Glomerular visceral epithelial cell (primary cell): ENCODE measurements at regions not wholly inside any gene's neighbourhood (a gene's known extent, or its start where the extent isn't known, plus 50 kb on each side); places are given as distances from the start of the nearest gene placed in this dataset.

Experiments used
- DNase-seq: peaks from one replicate; pipeline ENCODE4 v3.0.0-alpha.2; 2016; ENCODE audit errors: extremely low spot score

- no peak for DNase-seq
Measured at GRCh38 chr2:19300961-19301360, 57.5 kb downstream of the OSR1 start.

GRCh38 chr2:19299522-19299921, 58.9 kb downstream of the OSR1 start:
- DNase-seq: no peak

DNA sequence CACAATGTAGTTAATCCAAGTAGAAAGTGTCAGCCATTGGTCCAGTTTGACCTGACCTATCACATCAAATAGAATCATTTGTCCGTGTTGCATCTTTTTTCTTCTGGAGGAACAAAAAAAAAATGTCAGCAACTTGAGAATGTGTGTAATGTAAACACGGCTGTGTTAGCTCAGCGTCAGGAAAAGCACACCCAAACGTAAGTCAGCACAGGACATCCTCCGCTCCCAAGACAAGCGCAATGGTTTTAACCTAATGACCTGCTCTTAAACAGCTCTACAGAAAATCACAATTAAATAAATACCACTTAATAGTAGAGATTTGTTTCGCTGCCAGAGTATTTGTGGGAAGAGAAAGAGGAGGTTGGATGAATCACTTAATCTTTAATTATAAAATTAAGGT, 59.4 kb downstream of the OSR1 start:
- no peak for DNase-seq

- DNase-seq: no peak
Measured at GRCh38 chr2:19297716-19298115, 60.7 kb downstream of the OSR1 start.

GRCh38 chr2:19295998-19296502, 62.4 kb downstream of the OSR1 start:
- no peak for DNase-seq

DNA sequence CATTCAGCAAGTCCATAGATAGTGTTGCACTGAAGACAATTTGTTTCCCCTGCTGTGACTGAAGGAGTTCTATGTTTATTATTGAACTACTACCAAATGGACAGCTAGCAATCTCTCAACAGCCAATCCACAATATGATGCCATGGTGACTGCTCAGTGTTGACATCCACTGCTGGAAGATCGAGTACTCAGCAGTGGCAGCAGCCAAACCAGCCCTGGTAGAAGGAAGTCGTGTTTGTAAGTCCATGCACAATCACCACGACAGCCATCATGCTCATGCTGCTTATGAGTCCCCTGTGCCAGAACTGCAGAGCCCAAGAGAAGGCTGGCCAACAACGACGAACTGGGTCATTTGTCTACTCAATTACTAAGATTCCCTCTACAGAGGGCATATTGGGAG, 66.4 kb downstream of the OSR1 start:
- DNase-seq: no peak

DNA sequence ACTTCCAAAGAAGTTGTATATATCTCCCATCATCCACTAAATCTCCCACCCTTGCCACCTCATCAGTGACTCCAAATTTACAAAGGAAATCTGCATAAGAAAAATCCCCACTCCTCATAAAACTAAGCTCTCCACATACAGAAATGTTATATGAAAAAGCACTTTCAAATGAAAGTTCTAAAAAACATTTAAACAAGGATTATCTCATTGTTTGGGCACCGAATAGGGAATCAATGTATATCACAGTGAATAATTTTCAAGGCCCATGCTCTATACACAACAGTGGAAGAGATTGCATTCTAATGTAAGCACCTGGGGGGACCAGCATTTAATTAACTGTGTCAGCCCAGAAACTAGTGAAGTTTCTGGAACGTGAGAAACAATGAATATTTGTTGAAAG, 70.1 kb downstream of the OSR1 start:
- DNase-seq: no peak

- no peak for DNase-seq
Measured at GRCh38 chr2:19287324-19287723, 71.1 kb downstream of the OSR1 start.

DNA sequence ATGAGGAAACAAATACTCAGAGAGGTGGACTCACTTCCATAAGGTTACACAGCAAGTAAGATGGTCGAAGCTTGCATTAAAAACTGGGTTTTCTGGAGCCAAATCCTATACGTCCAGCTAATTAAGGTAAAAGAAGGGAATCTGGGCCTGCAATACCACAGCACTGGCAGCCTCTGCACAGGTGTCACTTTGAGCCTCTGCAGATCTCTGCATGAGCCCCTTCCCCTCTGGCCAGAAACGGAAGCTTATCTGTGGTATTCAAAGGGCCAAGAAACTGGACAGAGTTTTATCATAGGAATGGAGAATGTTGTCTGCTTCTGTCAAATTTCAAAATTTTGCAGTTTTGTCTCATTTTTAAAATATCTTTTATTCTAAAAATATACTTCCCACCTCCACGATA, 76.1 kb downstream of the OSR1 start:
- no peak for DNase-seq

DNA sequence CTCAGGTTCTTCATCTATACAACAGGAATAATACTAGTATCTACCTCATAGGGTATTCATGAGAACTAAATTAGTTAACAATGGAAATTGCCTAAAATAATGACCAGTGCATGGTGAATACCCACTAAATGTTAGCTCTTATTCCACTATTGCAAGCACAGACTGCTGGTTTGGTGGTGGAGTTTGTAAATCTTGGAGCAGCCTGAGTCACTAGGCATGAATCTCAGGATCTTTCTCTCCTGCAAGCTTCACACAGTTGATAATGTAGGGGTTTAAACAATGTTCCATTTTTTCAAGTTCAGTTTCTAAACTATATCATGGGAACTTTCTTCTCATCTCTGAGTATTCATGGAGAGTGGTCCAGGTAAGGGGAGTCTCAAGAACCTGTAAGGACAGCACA, 84.0 kb downstream of the OSR1 start:
- no peak for DNase-seq

DNA sequence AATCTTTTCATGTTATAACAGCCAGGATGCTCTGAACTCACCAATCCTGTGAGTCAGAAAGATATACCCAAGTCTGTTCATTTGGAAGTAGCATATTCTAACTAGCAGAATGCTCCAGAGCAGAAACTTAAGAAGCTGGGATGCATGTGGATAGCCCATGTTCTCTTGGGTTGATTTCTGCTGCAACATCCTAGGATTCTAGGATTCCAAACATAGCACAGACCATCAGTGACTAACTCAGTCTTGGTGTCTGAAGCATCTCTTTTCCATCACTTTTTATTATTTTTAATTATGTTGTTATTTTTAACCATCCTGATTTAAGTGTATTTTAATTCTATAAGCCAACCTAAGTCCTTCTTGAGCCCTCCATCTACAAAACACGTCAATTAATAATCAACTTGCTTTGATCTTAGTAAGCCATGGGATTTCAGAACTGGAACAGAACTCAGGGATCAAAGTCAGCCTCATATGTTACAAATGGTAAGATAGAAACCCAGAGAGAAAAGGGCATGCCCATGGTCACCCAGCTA, 85.4 kb downstream of the OSR1 start:
- DNase-seq: no peak

- DNase-seq: no peak
Measured at GRCh38 chr2:19272039-19272438, 86.4 kb downstream of the OSR1 start.

DNA sequence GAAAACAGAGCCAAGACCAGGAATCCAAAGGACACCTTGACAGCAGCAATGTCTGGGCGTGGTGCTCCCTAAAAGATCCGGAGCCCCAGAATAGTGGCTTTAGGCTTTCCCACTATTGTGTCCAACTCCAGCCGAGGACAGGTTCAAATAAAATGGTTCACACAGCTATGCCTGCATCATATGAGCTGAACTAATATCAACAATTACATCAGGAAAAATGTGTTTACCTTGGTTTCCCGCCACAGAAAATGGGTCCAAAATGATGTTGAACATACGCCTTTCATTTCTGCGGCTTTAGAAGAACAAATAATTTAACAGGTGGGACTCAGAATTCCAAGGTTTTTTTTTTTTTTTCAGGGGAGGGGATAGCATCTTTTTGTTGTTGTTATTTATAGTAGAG, 93.6 kb downstream of the OSR1 start:
- DNase-seq: no peak

DNA sequence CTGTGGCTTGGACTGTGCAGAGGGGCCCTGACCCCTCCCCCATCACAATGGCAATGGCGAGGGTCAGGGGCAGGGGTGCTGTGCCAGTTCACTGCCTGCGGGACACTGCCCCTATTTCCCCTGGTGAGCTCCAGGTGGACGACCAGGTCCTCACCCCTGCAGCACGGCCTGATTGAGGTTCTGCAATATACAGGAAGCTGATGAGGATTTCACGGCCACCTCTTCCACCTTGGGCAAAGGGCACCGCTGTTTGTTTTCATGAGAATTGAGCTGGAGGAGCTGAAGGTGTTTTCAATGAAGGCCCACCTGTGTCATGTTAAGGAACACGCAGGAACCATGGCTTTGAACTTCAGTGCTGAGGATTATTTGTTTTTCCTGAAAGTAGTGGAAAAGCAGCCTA, 96.3 kb downstream of the OSR1 start:
- DNase-seq: no peak

DNA sequence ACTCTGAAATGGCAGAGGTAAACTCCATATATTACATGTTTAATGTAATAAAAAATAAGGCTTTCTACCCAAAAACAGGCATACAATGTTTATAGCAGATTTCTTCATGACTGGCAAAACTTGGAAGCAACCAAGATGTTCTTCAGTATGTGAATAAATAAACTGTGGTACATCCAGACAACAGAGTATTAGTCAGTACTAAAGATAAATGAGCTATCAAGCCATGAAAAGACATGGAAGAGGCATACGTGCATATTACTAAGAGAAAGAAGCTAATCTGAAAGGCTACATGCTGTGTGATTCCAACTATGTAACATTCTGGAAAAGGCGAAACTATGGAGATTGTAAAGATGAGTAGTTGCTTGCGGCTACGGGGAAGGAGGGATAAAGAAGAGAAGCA, 97.4 kb downstream of the OSR1 start:
- no peak for DNase-seq

- DNase-seq: peak; percentile 46
Measured at GRCh38 chr2:19256121-19256601, 102.3 kb downstream of the OSR1 start.

- DNase-seq: peak; percentile 6
Measured at GRCh38 chr2:19255481-19255880, 102.9 kb downstream of the OSR1 start.

DNA sequence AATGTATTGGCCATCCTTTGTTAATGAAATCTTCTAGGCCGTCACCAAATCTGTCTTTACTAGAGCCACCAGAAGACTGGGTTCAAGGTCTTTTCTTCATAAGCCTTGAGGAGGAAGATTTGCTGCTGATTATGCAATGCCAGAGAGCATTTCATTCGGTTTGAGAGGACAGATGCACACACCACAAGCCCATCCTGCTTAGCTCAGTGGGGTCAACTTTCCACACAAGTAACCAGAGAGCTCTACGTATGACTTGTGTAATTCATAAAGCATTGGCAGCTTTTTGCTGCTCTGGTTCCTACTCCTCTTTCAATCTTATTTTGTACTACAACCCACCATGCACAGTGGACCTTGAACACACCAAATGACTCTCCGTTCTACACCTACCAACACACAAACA, 106.9 kb downstream of the OSR1 start:
- no peak for DNase-seq

GRCh38 chr2:19250906-19251305, 107.5 kb downstream of the OSR1 start:
- DNase-seq: no peak

DNA sequence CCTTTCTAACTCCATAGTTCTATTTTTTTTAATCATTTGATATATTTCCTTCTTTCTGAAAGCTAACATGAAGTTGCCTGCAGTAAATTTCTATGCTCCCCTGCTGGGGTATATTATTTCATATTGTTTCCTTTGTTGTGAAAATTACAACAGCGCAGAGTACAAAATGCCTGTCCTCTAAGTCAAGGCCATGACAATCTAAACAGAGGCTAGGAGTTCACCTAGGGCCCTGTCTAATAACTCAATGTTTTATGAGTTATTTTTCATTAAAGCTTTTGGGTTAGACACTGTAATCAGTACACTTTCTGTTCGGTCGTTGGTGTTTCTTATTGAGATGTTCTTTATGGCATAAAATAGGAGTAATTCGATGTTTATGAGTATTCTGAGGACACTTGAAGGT, 111.2 kb downstream of the OSR1 start:
- no peak for DNase-seq

DNA sequence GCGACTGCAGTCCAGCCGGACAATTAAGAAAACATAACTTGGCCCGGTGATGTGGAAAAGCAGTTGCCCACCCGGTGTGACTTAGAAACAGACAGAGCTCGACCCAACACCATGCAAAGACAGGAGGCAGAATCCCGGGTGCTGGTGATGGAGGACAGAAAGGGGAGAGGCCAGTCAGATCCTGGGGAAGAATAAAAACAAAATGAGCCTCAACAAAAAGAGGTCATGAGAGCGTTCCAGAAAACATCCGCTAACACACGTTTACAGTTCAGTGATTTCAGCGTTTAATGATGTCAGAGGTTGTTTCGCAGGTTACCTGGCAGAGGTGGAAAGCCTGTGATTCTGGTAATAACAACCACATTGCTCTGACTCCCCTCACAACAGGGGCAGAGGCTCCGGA, 111.9 kb downstream of the OSR1 start:
- DNase-seq: no peak

DNA sequence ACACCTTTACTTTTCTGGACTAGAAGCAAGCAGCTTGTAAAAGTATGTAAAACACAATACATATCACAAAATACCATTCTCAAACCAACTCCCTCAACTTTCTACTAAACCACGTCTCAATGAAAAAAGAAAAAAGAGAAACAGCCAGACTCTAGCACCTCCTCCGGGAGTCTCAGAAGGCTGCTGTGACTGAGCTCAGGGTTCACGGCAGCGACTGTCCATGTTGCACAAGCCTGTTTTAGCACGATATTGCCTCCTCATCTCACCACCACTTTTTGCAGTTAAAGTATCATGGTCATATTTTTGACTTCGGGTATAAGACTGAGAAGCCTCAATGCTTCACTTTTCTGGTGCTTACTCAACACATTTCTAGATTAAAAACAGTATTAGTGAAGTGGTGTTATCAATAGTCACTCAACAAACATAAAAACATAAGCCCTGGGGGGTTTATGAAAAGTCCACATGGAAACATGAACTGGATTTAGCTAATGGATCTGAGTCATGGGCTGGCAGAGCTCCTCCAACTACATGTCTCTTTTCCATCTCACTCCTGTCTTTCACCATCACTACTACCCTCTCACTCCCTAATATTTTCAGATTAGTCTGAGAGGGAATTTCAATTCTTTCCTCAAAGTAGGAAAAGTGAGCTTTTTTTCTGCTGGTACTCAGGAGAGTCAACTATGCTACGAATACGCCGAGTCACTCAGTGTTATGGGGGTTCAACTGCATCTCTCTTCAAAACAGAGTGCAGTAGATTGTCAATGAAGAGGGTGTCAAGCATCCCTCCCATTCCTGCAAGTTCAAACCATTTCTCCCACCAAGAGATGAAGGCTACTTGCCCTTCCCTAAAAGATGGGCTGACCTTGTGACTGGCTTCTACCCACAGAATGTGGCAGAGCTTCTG, 113.7 kb downstream of the OSR1 start:
- DNase-seq: no peak

DNA sequence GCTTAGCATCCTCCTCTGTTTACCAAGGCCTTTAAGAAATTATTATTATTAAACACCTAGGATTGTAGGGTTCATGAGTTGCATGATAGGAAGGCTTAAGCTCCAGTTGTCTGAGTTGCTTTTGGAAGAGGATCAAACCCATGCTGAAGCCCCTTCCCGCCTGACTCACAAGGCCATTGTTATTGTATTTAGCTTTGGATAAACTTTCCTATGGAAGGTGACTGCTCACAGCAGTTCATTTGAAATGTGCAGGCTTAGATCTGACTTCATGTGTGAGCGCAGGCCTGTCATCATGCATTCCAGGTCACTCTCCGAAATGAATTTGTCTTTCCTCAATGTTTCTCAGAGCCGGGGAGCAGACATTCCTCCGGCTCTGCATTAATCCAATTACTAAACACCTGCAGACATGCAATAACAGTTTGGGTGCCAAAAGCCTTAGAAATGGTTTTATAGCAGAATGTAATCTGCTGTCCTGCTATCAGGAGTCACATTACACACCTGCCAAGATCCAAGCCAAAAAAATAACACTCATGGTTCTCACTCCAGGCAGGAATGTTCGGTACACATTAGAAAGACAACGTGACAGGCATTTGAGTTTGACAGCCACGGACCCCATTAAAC, 119.9 kb downstream of the OSR1 start:
- DNase-seq: no peak
